ENCODE measurements at regions not wholly inside any gene's neighbourhood (a gene's known extent, or its start where the extent isn't known, plus 50 kb on each side); places are given as distances from the start of the nearest gene placed in this dataset.

DNA sequence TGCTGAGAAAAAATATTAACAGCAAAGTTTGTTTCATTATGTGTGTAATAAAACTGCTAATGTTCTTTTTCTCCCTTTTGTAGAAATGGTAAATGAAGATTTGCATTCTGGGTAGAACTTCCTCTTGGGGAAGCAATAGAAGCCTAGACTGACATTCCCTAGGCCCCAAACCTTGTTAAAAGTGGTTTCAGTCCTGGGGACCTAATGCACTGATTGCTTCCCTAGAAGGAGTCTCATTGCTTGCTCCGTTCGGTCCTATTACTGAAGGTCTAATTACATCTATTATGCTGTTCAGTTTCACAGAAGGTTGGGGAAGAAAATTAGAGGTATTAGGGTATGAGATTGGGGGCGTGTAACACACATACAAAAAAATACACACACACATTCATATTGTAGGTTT lies 893.8 kb downstream of the TLE4 start:
- Histone ChIP-seq H2AFZ (ENCODE audit: low read depth, low read length) (no peak overlapping the region), H3K4me3 (ENCODE audit: low read length) (no peak overlapping the region), H3K9me3 (ENCODE audit: low read length) (no peaks in the 10 kb centered on the region), H3K36me3 (ENCODE audit: insufficient read depth, low read length) (no peaks in the 10 kb centered on the region), H3K27me3 (ENCODE audit: insufficient read depth, low read length) (no peaks in the 10 kb centered on the region), H3K4me1 (ENCODE audit: insufficient read depth, low read length) (peaks cover 2% of the 10 kb centered on the region)

- H3K4me1 ChIP-seq (ENCODE audit: insufficient read depth, low read length) = peaks cover 4% of the 10 kb centered on the region
- no peaks in the 10 kb centered on the region for H3K27me3 ChIP-seq (ENCODE audit: insufficient read depth, low read length)
- no peak overlapping the region for H3K4me3 ChIP-seq (ENCODE audit: low read length)
- H2AFZ ChIP-seq (ENCODE audit: low read depth, low read length) = no peak overlapping the region
- no peaks in the 10 kb centered on the region for H3K9me3 ChIP-seq (ENCODE audit: low read length)
- H3K36me3 ChIP-seq (ENCODE audit: insufficient read depth, low read length) = no peaks in the 10 kb centered on the region
These were observed 877.7 kb downstream of the TLE4 start for GRCh38 chr9:80449513-80449912.

DNA sequence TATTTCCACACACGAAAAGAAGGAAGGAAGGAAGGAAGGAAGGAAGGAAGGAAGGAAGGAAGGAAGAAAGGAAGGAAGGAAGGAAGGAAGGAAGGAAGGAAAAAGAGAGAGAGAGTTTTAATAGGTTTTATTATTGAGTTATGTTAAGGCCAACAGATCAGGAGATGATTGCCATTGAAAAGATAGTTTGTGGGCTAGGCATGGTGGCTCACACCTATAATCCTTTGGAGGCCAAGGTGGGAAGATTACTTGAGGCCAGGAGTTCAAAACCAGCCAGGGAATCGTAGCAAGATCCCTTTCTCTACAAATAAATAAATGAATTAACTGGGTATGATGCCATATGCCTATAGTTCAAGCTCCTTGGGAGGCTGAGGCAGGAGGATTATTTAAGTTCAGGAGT lies 877.2 kb downstream of the TLE4 start:
- Histone ChIP-seq H2AFZ (ENCODE audit: low read depth, low read length) (no peak overlapping the region), H3K4me1 (ENCODE audit: insufficient read depth, low read length) (peaks cover 4% of the 10 kb centered on the region), H3K36me3 (ENCODE audit: insufficient read depth, low read length) (no peaks in the 10 kb centered on the region), H3K4me3 (ENCODE audit: low read length) (no peak overlapping the region), H3K27me3 (ENCODE audit: insufficient read depth, low read length) (no peaks in the 10 kb centered on the region), H3K9me3 (ENCODE audit: low read length) (no peaks in the 10 kb centered on the region)

GRCh38 chr9:80447876-80448275 lies 876.1 kb downstream of the TLE4 start:
- H3K27me3 ChIP-seq (ENCODE audit: insufficient read depth, low read length) = no peaks in the 10 kb centered on the region
- no peaks in the 10 kb centered on the region for H3K36me3 ChIP-seq (ENCODE audit: insufficient read depth, low read length)
- no peak overlapping the region for H3K4me3 ChIP-seq (ENCODE audit: low read length)
- H3K9me3 ChIP-seq (ENCODE audit: low read length) = no peaks in the 10 kb centered on the region
- peaks cover 4% of the 10 kb centered on the region for H3K4me1 ChIP-seq (ENCODE audit: insufficient read depth, low read length)
- H2AFZ ChIP-seq (ENCODE audit: low read depth, low read length) = no peak overlapping the region

DNA sequence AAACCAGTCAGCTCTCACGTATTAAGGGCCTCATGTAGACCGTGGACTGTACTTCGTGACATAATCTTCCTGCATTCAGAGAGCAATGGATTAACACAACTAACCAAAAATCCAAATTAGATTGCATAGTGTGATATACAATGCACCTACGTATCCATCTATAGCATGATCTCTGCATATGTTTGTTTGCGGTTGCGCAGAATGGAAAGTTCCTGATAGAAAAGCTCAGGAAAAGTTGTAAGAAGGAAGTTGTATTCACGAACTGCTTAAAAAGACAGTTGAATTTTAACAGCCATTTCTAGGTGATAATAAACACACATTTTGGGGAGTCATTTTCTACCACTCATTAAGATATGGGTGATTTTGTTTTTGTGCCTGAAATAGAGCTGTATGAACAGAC lies 869.0 kb downstream of the TLE4 start:
- H3K4me1 ChIP-seq (ENCODE audit: insufficient read depth, low read length) = peaks cover 8% of the 10 kb centered on the region
- no peaks in the 10 kb centered on the region for H3K27me3 ChIP-seq (ENCODE audit: insufficient read depth, low read length)
- H3K9me3 ChIP-seq (ENCODE audit: low read length) = no peaks in the 10 kb centered on the region
- H3K4me3 ChIP-seq (ENCODE audit: low read length) = no peak overlapping the region
- no peaks in the 10 kb centered on the region for H3K36me3 ChIP-seq (ENCODE audit: insufficient read depth, low read length)
- H2AFZ ChIP-seq (ENCODE audit: low read depth, low read length) = no peak overlapping the region

DNA sequence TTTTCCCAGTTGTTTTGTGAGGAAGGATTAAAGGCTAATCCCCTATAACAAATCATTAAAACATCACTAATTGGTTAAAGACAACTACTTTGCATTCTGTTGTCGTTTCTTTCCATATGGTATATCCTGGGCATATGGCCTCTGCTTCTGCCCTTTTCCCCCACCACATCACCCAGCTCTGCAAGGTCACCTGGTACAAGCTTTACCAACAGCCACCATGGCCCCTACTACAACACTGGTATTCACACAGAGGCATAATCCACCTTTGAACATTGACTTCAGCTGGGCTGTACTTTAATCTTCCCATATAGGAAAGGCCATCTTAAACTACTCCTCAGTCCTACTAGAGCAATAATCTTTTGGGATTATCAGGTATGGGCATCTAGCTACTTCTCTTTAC lies 866.1 kb downstream of the TLE4 start:
- H3K4me3 ChIP-seq (ENCODE audit: low read length) = no peak overlapping the region
- no peaks in the 10 kb centered on the region for H3K9me3 ChIP-seq (ENCODE audit: low read length)
- no peaks in the 10 kb centered on the region for H3K27me3 ChIP-seq (ENCODE audit: insufficient read depth, low read length)
- no peaks in the 10 kb centered on the region for H3K36me3 ChIP-seq (ENCODE audit: insufficient read depth, low read length)
- H2AFZ ChIP-seq (ENCODE audit: low read depth, low read length) = no peak overlapping the region
- peaks cover 18% of the 10 kb centered on the region for H3K4me1 ChIP-seq (ENCODE audit: insufficient read depth, low read length)

- no peaks in the 10 kb centered on the region for H3K36me3 ChIP-seq (ENCODE audit: insufficient read depth, low read length)
- H2AFZ ChIP-seq (ENCODE audit: low read depth, low read length) = no peak overlapping the region
- H3K4me1 ChIP-seq (ENCODE audit: insufficient read depth, low read length) = peaks cover 19% of the 10 kb centered on the region
- H3K4me3 ChIP-seq (ENCODE audit: low read length) = no peak overlapping the region
- no peaks in the 10 kb centered on the region for H3K27me3 ChIP-seq (ENCODE audit: insufficient read depth, low read length)
- no peaks in the 10 kb centered on the region for H3K9me3 ChIP-seq (ENCODE audit: low read length)
These were observed 865.4 kb downstream of the TLE4 start for GRCh38 chr9:80437091-80437640.

DNA sequence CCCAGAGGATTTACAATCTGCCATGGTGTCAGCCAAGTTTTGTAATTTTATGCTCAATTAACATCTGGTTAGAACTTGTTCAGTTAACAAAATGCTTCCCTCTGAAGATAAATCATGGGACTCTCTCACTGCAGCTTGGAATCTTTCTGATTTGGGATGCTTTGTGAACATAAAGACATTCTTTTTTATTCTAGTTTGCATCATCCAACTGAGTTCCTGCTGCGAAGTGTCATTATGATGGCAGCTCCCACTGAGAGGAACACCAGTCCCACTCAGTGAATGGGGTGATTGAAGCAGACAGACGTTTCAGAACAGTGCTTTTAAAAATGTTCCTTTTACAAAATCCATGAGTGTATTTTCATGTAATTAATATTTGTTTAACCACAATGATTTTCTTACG lies 863.8 kb downstream of the TLE4 start:
- no peaks in the 10 kb centered on the region for H3K36me3 ChIP-seq (ENCODE audit: insufficient read depth, low read length)

GRCh38 chr9:80426992-80427391 lies 855.2 kb downstream of the TLE4 start:
- no peaks in the 10 kb centered on the region for H3K9me3 ChIP-seq (ENCODE audit: low read length)
- no peaks in the 10 kb centered on the region for H3K27me3 ChIP-seq (ENCODE audit: insufficient read depth, low read length)
- no peaks in the 10 kb centered on the region for H3K36me3 ChIP-seq (ENCODE audit: insufficient read depth, low read length)
- no peak overlapping the region for H2AFZ ChIP-seq (ENCODE audit: low read depth, low read length)
- H3K4me3 ChIP-seq (ENCODE audit: low read length) = no peak overlapping the region
- H3K4me1 ChIP-seq (ENCODE audit: insufficient read depth, low read length) = peaks cover 5% of the 10 kb centered on the region

More for the DNA sequence above, 863.8 kb downstream of the TLE4 start:
- H3K4me1 ChIP-seq (ENCODE audit: insufficient read depth, low read length) = peaks cover 26% of the 10 kb centered on the region
- H2AFZ ChIP-seq (ENCODE audit: low read depth, low read length) = no peak overlapping the region
- no peaks in the 10 kb centered on the region for H3K9me3 ChIP-seq (ENCODE audit: low read length)
- no peaks in the 10 kb centered on the region for H3K27me3 ChIP-seq (ENCODE audit: insufficient read depth, low read length)
- H3K4me3 ChIP-seq (ENCODE audit: low read length) = no peak overlapping the region

- peaks cover 10% of the 10 kb centered on the region for H3K9me3 ChIP-seq (ENCODE audit: low read length)
- H2AFZ ChIP-seq (ENCODE audit: low read depth, low read length) = no peak overlapping the region
- no peaks in the 10 kb centered on the region for H3K27me3 ChIP-seq (ENCODE audit: insufficient read depth, low read length)
- H3K4me3 ChIP-seq (ENCODE audit: low read length) = no peak overlapping the region
- H3K36me3 ChIP-seq (ENCODE audit: insufficient read depth, low read length) = no peaks in the 10 kb centered on the region
- no peaks in the 10 kb centered on the region for H3K4me1 ChIP-seq (ENCODE audit: insufficient read depth, low read length)
These were observed 845.5 kb downstream of the TLE4 start for GRCh38 chr9:80417211-80417773.

GRCh38 chr9:80410106-80410505 lies 838.3 kb downstream of the TLE4 start:
- Histone ChIP-seq H2AFZ (ENCODE audit: low read depth, low read length) (no peak overlapping the region), H3K36me3 (ENCODE audit: insufficient read depth, low read length) (no peaks in the 10 kb centered on the region), H3K27me3 (ENCODE audit: insufficient read depth, low read length) (no peaks in the 10 kb centered on the region), H3K4me1 (ENCODE audit: insufficient read depth, low read length) (peaks cover 27% of the 10 kb centered on the region), H3K4me3 (ENCODE audit: low read length) (no peak overlapping the region), H3K9me3 (ENCODE audit: low read length) (peaks cover 2% of the 10 kb centered on the region)

DNA sequence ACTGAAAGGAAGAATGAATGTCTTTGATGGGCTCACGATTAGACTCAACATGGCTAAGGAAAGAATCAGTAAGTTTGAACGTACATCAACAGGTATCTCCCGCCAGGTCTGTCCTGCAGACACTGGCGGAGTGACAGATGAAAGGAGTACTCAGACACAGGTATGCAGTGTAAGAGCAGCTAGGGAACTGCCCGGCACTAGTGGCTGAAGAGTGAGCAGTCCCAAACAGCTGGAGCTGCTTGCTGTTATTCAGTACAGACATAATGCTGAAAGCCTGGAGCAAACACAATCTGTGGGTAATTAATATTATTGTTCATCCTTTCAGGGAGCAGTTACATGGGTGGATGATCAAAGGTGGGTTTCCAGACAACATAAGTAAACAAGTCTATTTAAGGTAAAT lies 835.5 kb downstream of the TLE4 start:
- Histone ChIP-seq H3K4me1 (ENCODE audit: insufficient read depth, low read length) (peaks cover 34% of the 10 kb centered on the region), H2AFZ (ENCODE audit: low read depth, low read length) (no peak overlapping the region), H3K4me3 (ENCODE audit: low read length) (no peak overlapping the region), H3K9me3 (ENCODE audit: low read length) (peaks cover 2% of the 10 kb centered on the region), H3K36me3 (ENCODE audit: insufficient read depth, low read length) (no peaks in the 10 kb centered on the region), H3K27me3 (ENCODE audit: insufficient read depth, low read length) (no peaks in the 10 kb centered on the region)

- Histone ChIP-seq H3K9me3 (ENCODE audit: low read length) (no peaks in the 10 kb centered on the region), H3K27me3 (ENCODE audit: insufficient read depth, low read length) (no peaks in the 10 kb centered on the region), H3K4me1 (ENCODE audit: insufficient read depth, low read length) (peaks cover 27% of the 10 kb centered on the region), H2AFZ (ENCODE audit: low read depth, low read length) (no peak overlapping the region), H3K4me3 (ENCODE audit: low read length) (no peak overlapping the region), H3K36me3 (ENCODE audit: insufficient read depth, low read length) (no peaks in the 10 kb centered on the region)
These were observed 829.5 kb downstream of the TLE4 start for GRCh38 chr9:80401243-80401642.

GRCh38 chr9:80400624-80401230 lies 829.0 kb downstream of the TLE4 start:
- Histone ChIP-seq H3K9me3 (ENCODE audit: low read length) (no peaks in the 10 kb centered on the region), H3K4me1 (ENCODE audit: insufficient read depth, low read length) (peaks cover 27% of the 10 kb centered on the region), H3K4me3 (ENCODE audit: low read length) (no peak overlapping the region), H2AFZ (ENCODE audit: low read depth, low read length) (no peak overlapping the region), H3K27me3 (ENCODE audit: insufficient read depth, low read length) (no peaks in the 10 kb centered on the region), H3K36me3 (ENCODE audit: insufficient read depth, low read length) (no peaks in the 10 kb centered on the region)

Measured in neuron (in vitro differentiated cells).